A673 (cell line): ENCODE measurements at regions not wholly inside any gene's neighbourhood (a gene's known extent, or its start where the extent isn't known, plus 50 kb on each side); places are given as distances from the start of the nearest gene placed in this dataset.

Experiments
- BruUV-seq: library from RNA; stranded (reverse); fragments of 400-500 nt; replicated peaks from 2 replicates; lab custom pipeline; 2021; lab: Mats Ljungman, UMichigan
- CTCF ChIA-PET: fragments of 300-600 bp; sonication (Branson Sonifier 250); formaldehyde crosslinking; loops from one replicate; lab custom pipeline; 2022; ENCODE audit warnings: antibody characterized with exemption; lab: Charles Lee
- POLR2A ChIA-PET: fragments of 300-600 bp; sonication (Branson Sonifier 250); formaldehyde crosslinking; loops from one replicate; lab custom pipeline; 2022; ENCODE audit warnings: antibody characterized with exemption; ENCODE audit not compliant: low non-redundant PET; lab: Charles Lee
- DNase-seq: peaks from one replicate; pipeline ENCODE4 v3.0.0-alpha.2; 2015; ENCODE audit warnings: low spot score
- H3K27ac ChIP-seq: fragments of 200-600 bp; sonication (generic); 2 replicates; pipeline ENCODE4 v1.5.1; 2016; ENCODE audit warnings: mixed run types, low read depth, mild to moderate bottlenecking, mixed read lengths, antibody characterized with exemption, low read length; ENCODE audit not compliant: poor library complexity, severe bottlenecking
- H3K27me3 ChIP-seq: fragments of 200-600 bp; sonication (generic); replicated peaks from 2 replicates; pipeline ENCODE4 v1.6.1; 2017; ENCODE audit warnings: mixed run types, low read depth, mild to moderate bottlenecking, mixed read lengths, antibody characterized with exemption, low read length; ENCODE audit not compliant: insufficient read depth, poor library complexity
- H3K36me3 ChIP-seq: fragments of 200-600 bp; sonication (generic); 2 replicates; pipeline ENCODE4 v1.6.1; 2016; ENCODE audit warnings: mixed run types, mild to moderate bottlenecking, mixed read lengths, antibody characterized with exemption, low read length; ENCODE audit not compliant: insufficient read depth, poor library complexity, severe bottlenecking
- H3K4me1 ChIP-seq: fragments of 200-600 bp; sonication (generic); 2 replicates; pipeline ENCODE4 v1.6.1; 2017; ENCODE audit warnings: mixed run types, mild to moderate bottlenecking, mixed read lengths, antibody characterized with exemption, low read length; ENCODE audit not compliant: insufficient read depth, poor library complexity, severe bottlenecking
- H3K4me3 ChIP-seq: fragments of 200-600 bp; sonication (generic); 2 replicates; pipeline ENCODE4 v1.5.1; 2016; ENCODE audit warnings: low read depth, mixed run types, mild to moderate bottlenecking, mixed read lengths, low read length; ENCODE audit not compliant: poor library complexity, severe bottlenecking
- H3K9me3 ChIP-seq: fragments of 200-600 bp; sonication (generic); 2 replicates; pipeline ENCODE4 v1.6.1; 2016; ENCODE audit warnings: mixed run types, low read depth, mild to moderate bottlenecking, mixed read lengths, antibody characterized with exemption, low read length; ENCODE audit not compliant: poor library complexity, severe bottlenecking
- EZH2 ChIP-seq: fragments of 200-600 bp; sonication (generic); IDR thresholded peaks from 2 replicates; pipeline ENCODE4 v1.6.1; 2017; ENCODE audit warnings: borderline replicate concordance, low read depth, mild to moderate bottlenecking, mixed read lengths, antibody characterized with exemption, low read length; ENCODE audit not compliant: poor library complexity, severe bottlenecking
- intact Hi-C: fragments of 100-400 bp; cut with micrococcal nuclease; formaldehyde crosslinking; loops from one replicate; pipeline ENCODE4 v1.10.0; 2022; ENCODE audit not compliant: unreplicated experiment
- TF ChIP-seq, protein P1 (sequence below): fragments of 300-800, 200-600 bp; sonication (generic); conservative IDR thresholded peaks from 2 replicates; pipeline ENCODE4 v1.5.1; 2017; ENCODE audit warnings: low read depth, mild to moderate bottlenecking, antibody characterized with exemption, low read length, moderate library complexity, mixed read lengths

DNA sequence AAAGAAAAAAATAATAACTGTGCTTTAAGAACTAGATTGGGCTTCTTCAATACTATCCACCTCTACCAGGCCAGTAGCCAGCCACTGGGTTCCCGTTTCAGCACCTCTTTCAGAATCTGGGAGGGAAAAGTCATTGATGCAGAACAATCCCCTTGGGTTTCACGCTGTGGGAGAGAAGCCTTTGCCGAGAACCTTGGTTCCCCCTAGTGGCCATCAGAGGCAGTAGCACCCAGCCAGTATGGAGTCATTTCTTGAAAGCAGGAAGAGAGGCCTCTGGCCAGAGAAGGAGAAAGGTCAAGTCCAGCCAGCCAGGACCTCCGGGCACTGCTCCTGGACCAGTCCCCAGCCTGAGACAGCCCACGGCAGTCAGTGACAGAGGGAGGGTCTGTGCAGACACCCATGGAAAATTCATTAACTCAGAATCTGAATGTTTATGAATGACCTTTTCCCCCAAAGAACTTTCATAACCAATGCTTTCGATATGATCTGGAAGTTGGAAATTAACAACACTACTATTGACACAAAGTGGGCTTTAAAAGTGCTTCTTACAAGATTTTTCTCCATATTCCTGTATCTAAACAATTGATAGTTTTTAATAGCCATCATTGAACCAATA, 51.2 kb upstream of the CDH5 start:
- peaks cover 6% of the 10 kb centered on the region for H3K4me1 ChIP-seq
- TF ChIP-seq EZH2 = no peak
- TF ChIP-seq, protein P1, sequence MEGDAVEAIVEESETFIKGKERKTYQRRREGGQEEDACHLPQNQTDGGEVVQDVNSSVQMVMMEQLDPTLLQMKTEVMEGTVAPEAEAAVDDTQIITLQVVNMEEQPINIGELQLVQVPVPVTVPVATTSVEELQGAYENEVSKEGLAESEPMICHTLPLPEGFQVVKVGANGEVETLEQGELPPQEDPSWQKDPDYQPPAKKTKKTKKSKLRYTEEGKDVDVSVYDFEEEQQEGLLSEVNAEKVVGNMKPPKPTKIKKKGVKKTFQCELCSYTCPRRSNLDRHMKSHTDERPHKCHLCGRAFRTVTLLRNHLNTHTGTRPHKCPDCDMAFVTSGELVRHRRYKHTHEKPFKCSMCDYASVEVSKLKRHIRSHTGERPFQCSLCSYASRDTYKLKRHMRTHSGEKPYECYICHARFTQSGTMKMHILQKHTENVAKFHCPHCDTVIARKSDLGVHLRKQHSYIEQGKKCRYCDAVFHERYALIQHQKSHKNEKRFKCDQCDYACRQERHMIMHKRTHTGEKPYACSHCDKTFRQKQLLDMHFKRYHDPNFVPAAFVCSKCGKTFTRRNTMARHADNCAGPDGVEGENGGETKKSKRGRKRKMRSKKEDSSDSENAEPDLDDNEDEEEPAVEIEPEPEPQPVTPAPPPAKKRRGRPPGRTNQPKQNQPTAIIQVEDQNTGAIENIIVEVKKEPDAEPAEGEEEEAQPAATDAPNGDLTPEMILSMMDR = peak; percentile 99
- H3K36me3 ChIP-seq = no peaks in the 10 kb centered on the region
- DNase-seq = peak; percentile 87
- no peak overlapping the region for H3K27ac ChIP-seq
- ChIA-PET CTCF (interaction anchor here (0.6 to 1.0 kb wide), 3 partner anchors 25 to 1247 kb away, joined by 4 to 11 read pairs (median 6); no protein-coding TSS in a partner anchor), POLR2A (no interaction called here)
- BruUV-seq = no TSS peak
- H3K27me3 ChIP-seq = no peaks in the 10 kb centered on the region
- intact Hi-C loops = loop anchor here (1.0 kb wide), 1 partner anchor 40 kb away; no protein-coding TSS in a partner anchor
- no peak overlapping the region for H3K4me3 ChIP-seq
- no peaks in the 10 kb centered on the region for H3K9me3 ChIP-seq

DNA sequence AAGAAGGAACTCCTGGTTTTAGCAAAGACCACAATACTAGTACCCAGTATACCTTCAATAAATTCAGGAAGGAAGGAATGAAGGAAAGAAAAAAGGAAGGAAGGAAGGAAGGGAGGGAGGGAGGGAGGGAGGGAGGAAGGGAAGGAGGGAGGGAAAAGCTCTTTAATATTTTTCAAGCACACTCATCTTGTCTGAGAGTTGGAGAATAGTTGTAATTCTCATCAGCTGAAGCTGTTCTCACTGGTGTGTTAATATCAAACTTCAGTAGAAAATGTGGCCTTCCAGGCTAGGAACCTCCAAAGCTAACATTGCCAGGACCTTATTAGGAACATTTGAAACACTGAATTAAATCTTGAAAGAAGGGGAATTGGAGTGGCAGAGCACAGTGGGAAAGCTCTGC, 55.2 kb upstream of the CDH5 start:
- no peaks in the 10 kb centered on the region for H3K27me3 ChIP-seq
- POLR2A ChIA-PET = no interaction called here
- H3K36me3 ChIP-seq = no peaks in the 10 kb centered on the region
- no TSS peak for BruUV-seq
- H3K4me1 ChIP-seq = peaks cover 6% of the 10 kb centered on the region
- no peak for TF ChIP-seq EZH2
- TF ChIP-seq, protein P1 = no peak
- intact Hi-C loops = no loop called here
- no peak for DNase-seq
- CTCF ChIA-PET = no interaction called here
- no peak overlapping the region for H3K4me3 ChIP-seq
- no peak overlapping the region for H3K27ac ChIP-seq
- H3K9me3 ChIP-seq = no peaks in the 10 kb centered on the region

DNA sequence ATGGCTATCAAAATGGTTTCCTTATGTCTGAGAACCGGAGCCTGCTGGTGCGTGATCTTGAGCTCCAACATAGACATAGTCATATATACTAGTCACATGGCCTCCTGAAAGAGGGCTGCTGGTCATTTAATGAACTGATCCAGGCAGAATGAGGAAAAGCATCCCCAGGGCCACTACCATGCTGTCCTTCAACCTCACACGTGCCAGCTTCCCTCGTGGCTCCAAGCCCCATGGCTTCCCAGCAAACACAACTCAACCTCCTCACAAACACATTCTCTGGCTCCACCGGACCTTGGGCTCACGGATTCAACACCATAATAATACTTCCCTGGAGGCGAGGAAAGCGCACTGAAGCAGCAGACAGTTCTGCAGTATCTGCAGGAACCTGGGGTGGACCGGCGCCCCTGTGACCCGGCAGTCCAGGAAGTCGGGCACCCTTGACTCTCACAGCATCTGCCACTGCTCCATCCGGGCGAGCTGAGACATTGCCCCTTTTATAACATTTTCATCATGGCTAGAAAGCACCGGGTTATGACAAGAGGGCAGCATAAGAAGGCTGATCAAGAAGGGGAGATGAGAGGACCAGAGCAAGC, 57.2 kb upstream of the CDH5 start:
- H3K9me3 ChIP-seq = no peaks in the 10 kb centered on the region
- H3K36me3 ChIP-seq = no peaks in the 10 kb centered on the region
- no peak overlapping the region for H3K4me3 ChIP-seq
- CTCF ChIA-PET = no interaction called here
- DNase-seq = no peak
- no TSS peak for BruUV-seq
- intact Hi-C loops = no loop called here
- TF ChIP-seq, protein P1 = no peak
- no peak for TF ChIP-seq EZH2
- H3K27ac ChIP-seq = no peak overlapping the region
- POLR2A ChIA-PET = no interaction called here
- no peaks in the 10 kb centered on the region for H3K4me1 ChIP-seq
- no peaks in the 10 kb centered on the region for H3K27me3 ChIP-seq
